ENCODE measurements at regions not wholly inside any gene's neighbourhood (a gene's known extent, or its start where the extent isn't known, plus 50 kb on each side); places are given as distances from the start of the nearest gene placed in this dataset.

DNA sequence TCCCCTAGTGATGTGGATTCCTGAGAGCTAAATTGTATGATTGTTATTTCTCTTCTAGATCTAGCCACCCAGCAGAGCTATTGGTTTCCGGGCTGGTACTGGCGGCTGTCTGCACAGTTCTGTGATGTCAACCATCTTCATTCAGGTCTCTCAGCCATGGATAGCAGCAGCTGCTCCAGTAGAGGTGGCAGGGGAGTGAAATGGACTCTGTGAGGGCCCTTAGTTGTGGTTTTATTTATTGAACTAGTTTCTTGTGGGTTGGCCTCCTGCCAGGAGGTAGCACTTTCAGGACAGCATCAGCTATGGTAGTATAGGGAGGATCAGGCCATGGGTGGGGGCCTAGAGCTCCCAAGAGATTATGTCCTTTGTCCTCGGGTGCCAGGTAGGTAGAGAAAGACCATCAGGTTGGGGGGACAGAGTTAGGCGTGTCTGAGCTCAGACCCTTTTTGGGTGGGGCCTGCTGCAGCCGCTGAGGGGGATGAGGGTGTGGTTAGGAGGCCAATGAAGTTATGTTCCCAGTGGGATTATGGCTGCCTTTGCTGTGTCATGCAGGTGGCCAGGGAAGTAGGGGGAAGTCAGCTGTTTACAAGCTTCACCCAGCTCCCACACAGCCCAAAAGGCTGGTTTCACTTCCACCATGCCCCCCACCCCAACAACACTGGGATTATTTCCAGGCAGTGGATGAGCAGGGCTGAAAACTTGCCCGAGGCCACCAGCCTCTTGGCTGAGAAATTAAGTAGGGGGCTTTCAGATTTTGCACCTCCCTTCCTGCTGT lies 55.1 kb upstream of the RGS4 start:
- TF ChIP-seq POLR2A (IDR thresholded peaks at IDR 0.05): no peak
- TF ChIP-seq, protein P1, sequence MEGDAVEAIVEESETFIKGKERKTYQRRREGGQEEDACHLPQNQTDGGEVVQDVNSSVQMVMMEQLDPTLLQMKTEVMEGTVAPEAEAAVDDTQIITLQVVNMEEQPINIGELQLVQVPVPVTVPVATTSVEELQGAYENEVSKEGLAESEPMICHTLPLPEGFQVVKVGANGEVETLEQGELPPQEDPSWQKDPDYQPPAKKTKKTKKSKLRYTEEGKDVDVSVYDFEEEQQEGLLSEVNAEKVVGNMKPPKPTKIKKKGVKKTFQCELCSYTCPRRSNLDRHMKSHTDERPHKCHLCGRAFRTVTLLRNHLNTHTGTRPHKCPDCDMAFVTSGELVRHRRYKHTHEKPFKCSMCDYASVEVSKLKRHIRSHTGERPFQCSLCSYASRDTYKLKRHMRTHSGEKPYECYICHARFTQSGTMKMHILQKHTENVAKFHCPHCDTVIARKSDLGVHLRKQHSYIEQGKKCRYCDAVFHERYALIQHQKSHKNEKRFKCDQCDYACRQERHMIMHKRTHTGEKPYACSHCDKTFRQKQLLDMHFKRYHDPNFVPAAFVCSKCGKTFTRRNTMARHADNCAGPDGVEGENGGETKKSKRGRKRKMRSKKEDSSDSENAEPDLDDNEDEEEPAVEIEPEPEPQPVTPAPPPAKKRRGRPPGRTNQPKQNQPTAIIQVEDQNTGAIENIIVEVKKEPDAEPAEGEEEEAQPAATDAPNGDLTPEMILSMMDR (IDR thresholded peaks at IDR 0.05): no peak
- no peak overlapping the region for H3K27ac ChIP-seq
- H3K4me1 ChIP-seq: no peaks in the 10 kb centered on the region
- no peaks in the 10 kb centered on the region for H3K27me3 ChIP-seq
- DNase-seq (no peak), ATAC-seq (no peak)
- intact Hi-C loops (cut with DNase I): no loop called here
- peaks cover 0 to 5% (median 0%) of the 10 kb centered on the region in 3 donors for H3K9me3 ChIP-seq
- 57 to 62% methylated on average over 6 of the region's 6 CpGs for WGBS, 2 donors
- H3K4me3 ChIP-seq: no peak overlapping the region
- no peaks in the 10 kb centered on the region for H3K36me3 ChIP-seq (replicated peaks in 1 of 2; ENCODE audit: insufficient read depth in 1 of 2, low read depth in 2 of 2)

DNA sequence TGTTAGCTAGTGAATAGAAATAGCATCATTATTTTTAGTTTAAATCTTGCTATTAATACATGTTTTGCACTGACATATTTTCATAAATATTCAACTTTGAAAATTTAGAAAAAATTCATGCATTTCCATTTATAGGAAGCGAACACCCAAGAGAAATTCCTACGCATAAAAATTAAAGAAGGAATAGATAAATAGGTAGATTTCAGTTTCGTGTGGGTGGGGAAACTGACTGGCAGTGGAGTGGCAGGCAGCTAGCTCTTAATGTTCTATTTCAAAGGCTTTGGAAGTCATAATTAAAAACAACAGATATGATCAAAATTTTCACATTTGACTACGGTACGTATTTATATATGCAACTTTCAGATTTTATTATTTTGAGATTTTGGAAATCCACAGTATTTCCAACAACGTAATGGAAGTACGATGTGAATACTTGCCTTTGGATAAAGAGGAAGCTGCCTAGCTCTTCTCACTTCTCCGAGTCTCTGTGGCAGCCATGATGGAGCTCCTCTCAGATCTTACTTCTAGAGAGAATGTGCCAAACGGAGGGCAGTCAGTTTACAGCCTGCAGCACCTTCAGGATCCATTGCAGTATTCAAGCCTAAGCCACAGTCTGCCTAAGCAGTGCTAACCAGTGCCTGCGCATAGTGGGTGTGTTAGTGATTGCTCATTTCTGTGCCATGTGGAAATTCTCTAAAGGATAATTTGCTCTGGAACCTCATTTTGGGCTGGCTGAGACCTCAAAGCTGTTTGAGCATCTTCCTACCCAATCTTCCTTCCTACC lies 62.9 kb upstream of the RGS4 start:
- intact Hi-C loops (cut with DNase I): no loop called here
- TF ChIP-seq POLR2A (IDR thresholded peaks at IDR 0.05): no peak
- TF ChIP-seq, protein P1 (IDR thresholded peaks at IDR 0.05): no peak
- H3K4me3 ChIP-seq: no peak overlapping the region
- WGBS, 2 donors: 73 to 78% methylated on average over 10 of the region's 10 CpGs
- no peaks in the 10 kb centered on the region for H3K9me3 ChIP-seq
- H3K36me3 ChIP-seq (replicated peaks in 1 of 2; ENCODE audit: insufficient read depth in 1 of 2, low read depth in 2 of 2): no peaks in the 10 kb centered on the region
- H3K27me3 ChIP-seq: no peaks in the 10 kb centered on the region
- no peaks in the 10 kb centered on the region for H3K4me1 ChIP-seq
- ATAC-seq: no peak
- H3K27ac ChIP-seq: no peak overlapping the region
- no peak for DNase-seq

DNA sequence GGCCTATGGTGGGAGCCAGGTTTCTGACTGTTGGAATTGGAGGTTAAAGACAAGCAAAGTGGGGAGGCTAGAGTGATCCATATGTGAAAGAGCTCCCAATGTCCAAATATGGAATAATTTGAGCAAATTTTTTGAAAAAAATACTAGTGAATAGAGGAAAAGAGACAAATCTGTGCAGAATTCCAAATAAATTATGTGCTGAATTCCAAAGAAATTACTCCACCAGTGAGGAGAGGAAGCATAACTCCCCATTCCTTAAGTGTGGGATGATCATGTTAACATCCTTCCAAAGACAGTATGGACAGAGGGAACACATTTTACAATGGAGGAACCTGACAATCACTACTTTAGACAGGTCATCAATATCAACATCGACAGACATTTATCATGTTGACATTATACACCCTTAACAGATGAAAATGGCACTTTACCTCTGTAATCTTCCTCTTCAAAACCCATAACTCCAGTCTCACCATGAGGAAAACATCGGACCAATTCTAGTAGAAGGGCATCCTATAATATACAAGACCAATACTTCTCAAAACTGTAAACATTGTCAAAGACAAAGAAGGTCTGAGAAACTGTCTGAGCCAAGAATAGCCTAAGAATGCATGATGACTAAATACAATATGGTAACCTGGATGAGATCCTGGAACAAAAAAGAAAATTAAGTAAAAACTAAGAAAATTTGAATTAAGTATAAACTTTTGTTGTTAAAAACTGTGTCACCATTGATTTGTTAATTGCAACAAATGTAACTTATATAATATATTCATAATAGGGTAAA lies 71.5 kb upstream of the RGS4 start:
- no peak overlapping the region for H3K4me3 ChIP-seq
- DNase-seq: no peak
- WGBS, 2 donors: 62 to 71% methylated on average over 2 of the region's 2 CpGs
- no peaks in the 10 kb centered on the region for H3K9me3 ChIP-seq
- no peak overlapping the region for H3K27ac ChIP-seq
- H3K27me3 ChIP-seq: no peaks in the 10 kb centered on the region
- H3K4me1 ChIP-seq: no peaks in the 10 kb centered on the region
- ATAC-seq: no peak
- TF ChIP-seq POLR2A (IDR thresholded peaks at IDR 0.05): no peak
- TF ChIP-seq, protein P1 (IDR thresholded peaks at IDR 0.05): no peak
- H3K36me3 ChIP-seq (replicated peaks in 1 of 2; ENCODE audit: insufficient read depth in 1 of 2, low read depth in 2 of 2): no peaks in the 10 kb centered on the region
- intact Hi-C loops (cut with DNase I): no loop called here

DNA sequence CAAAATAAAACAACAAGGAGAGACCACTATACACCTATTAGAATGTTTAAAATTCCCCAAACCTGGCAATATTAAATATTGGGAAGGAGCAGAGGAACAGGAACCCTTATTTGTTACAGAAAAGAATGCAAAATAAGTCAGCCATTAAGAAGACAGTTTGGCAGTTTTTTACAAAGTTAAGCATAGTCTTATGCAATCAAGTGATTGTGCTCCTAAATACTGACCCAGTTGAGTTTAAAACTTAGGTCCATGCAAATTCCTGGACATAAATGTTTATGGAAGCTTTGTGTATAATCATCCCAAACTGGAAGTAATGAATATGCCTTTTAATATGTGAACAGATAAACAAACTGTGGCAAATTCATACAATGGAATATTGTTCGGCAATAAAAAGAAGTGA lies 72.9 kb upstream of the RGS4 start:
- DNase-seq (no peak), ATAC-seq (no peak)
- TF ChIP-seq POLR2A (IDR thresholded peaks at IDR 0.05): no peak
- TF ChIP-seq, protein P1 (IDR thresholded peaks at IDR 0.05): no peak
- no peaks in the 10 kb centered on the region for H3K4me1 ChIP-seq
- no peaks in the 10 kb centered on the region for H3K9me3 ChIP-seq
- intact Hi-C loops (cut with DNase I): no loop called here
- no peak overlapping the region for H3K4me3 ChIP-seq
- WGBS, 2 donors: 84 to 93% methylated on average over 1 of the region's 1 CpG
- H3K27me3 ChIP-seq: no peaks in the 10 kb centered on the region
- no peaks in the 10 kb centered on the region for H3K36me3 ChIP-seq (replicated peaks in 1 of 2; ENCODE audit: insufficient read depth in 1 of 2, low read depth in 2 of 2)
- H3K27ac ChIP-seq: no peak overlapping the region
